SJCRH30 (cell line): ENCODE measurements at regions not wholly inside any gene's neighbourhood (a gene's known extent, or its start where the extent isn't known, plus 50 kb on each side); places are given as distances from the start of the nearest gene placed in this dataset.
A peak's percentile ranks its signal among the peaks of the same experiment; 100 is the strongest.

Experiments
- DNase-seq, 2 experiments: peaks; one replicate each; pipeline ENCODE4 v3.0.0-alpha.2; 2015 to 2020
- H3K27ac ChIP-seq: fragments of 250-450 bp; sonication (Bioruptor Pico); 2 replicates; pipeline ENCODE4 v1.5.1; 2020; ENCODE audit warnings: mild to moderate bottlenecking, moderate library complexity
- H3K27me3 ChIP-seq: fragments of 250-450 bp; sonication (Bioruptor Pico); 2 replicates; pipeline ENCODE4 v1.5.1; 2020; ENCODE audit warnings: mild to moderate bottlenecking, moderate library complexity
- H3K36me3 ChIP-seq: fragments of 250-450 bp; sonication (Bioruptor Pico); 2 replicates; pipeline ENCODE4 v1.5.1; 2020; ENCODE audit warnings: mild to moderate bottlenecking, moderate library complexity
- H3K4me1 ChIP-seq: fragments of 250-450 bp; sonication (Bioruptor Pico); 2 replicates; pipeline ENCODE4 v1.5.1; 2020; ENCODE audit warnings: mild to moderate bottlenecking, moderate library complexity
- H3K4me3 ChIP-seq: fragments of 250-450 bp; sonication (Bioruptor Pico); 2 replicates; pipeline ENCODE4 v1.5.1; 2020; ENCODE audit warnings: mild to moderate bottlenecking, moderate library complexity
- H3K9me3 ChIP-seq: fragments of 250-450 bp; sonication (Bioruptor Pico); replicated peaks from 2 replicates; pipeline ENCODE4 v1.5.1; 2020; ENCODE audit warnings: mild to moderate bottlenecking, moderate library complexity

DNA sequence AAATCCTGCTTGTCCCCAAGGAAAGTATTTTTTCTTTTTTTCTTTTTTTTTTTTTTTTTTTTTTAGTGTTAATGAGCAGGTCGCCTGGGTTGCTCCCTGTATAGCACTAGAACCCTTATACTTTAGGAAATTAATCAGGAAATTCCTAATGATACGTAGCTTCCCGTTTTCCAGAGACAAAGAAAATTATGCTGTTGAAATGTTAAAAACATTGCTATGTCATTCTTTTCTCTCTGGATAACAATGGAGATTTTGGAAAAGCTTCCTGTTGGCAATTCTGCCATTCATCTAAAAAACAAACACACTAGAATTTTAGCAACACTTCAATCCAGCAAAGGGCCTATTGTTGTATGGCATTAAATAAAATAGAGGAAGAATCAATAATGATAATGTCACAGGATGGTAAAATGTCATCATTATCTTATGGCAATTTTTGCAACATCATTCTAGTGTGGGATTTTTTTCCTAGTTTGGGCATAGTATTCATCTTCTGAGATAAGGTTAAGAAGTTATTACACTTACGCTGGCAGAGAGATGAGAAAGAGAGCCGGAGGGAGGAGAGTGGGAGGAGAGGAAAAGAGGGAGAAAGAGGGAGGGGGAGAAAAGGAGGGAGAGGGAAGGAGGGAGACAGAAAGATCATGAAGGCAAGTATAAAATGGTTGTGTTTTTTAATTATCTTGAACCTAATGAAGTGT lies 315.8 kb upstream of the PDE4D start:
- H3K27ac ChIP-seq = no peak overlapping the region
- H3K4me1 ChIP-seq = no peaks in the 10 kb centered on the region
- H3K27me3 ChIP-seq = no peaks in the 10 kb centered on the region
- no peaks in the 10 kb centered on the region for H3K9me3 ChIP-seq
- DNase-seq = no peak
- H3K36me3 ChIP-seq = no peaks in the 10 kb centered on the region
- no peak overlapping the region for H3K4me3 ChIP-seq

- DNase-seq = no peak
- H3K27me3 ChIP-seq = no peaks in the 10 kb centered on the region
- H3K4me1 ChIP-seq = no peaks in the 10 kb centered on the region
- no peaks in the 10 kb centered on the region for H3K9me3 ChIP-seq
- H3K36me3 ChIP-seq = no peaks in the 10 kb centered on the region
- H3K4me3 ChIP-seq = no peak overlapping the region
- no peak overlapping the region for H3K27ac ChIP-seq
Observed at GRCh38 chr5:60208716-60209115, 315.2 kb upstream of the PDE4D start.

- Histone ChIP-seq H3K9me3 (no peaks in the 10 kb centered on the region), H3K27me3 (no peaks in the 10 kb centered on the region), H3K4me1 (no peaks in the 10 kb centered on the region), H3K27ac (no peak overlapping the region), H3K36me3 (no peaks in the 10 kb centered on the region), H3K4me3 (no peak overlapping the region)
- DNase-seq = no peak
Observed at GRCh38 chr5:60207040-60207439, 313.5 kb upstream of the PDE4D start.

- H3K27ac ChIP-seq = no peak overlapping the region
- H3K4me3 ChIP-seq = no peak overlapping the region
- no peak for DNase-seq
- no peaks in the 10 kb centered on the region for H3K36me3 ChIP-seq
- no peaks in the 10 kb centered on the region for H3K4me1 ChIP-seq
- H3K9me3 ChIP-seq = no peaks in the 10 kb centered on the region
- no peaks in the 10 kb centered on the region for H3K27me3 ChIP-seq
Observed at GRCh38 chr5:60206234-60206633, 312.7 kb upstream of the PDE4D start.

GRCh38 chr5:60205071-60205470 lies 311.5 kb upstream of the PDE4D start:
- Histone ChIP-seq H3K4me1 (no peaks in the 10 kb centered on the region), H3K4me3 (no peak overlapping the region), H3K27me3 (no peaks in the 10 kb centered on the region), H3K9me3 (no peaks in the 10 kb centered on the region), H3K36me3 (no peaks in the 10 kb centered on the region), H3K27ac (no peak overlapping the region)
- peak in 1 of 2 experiments; percentile 30 for DNase-seq

DNA sequence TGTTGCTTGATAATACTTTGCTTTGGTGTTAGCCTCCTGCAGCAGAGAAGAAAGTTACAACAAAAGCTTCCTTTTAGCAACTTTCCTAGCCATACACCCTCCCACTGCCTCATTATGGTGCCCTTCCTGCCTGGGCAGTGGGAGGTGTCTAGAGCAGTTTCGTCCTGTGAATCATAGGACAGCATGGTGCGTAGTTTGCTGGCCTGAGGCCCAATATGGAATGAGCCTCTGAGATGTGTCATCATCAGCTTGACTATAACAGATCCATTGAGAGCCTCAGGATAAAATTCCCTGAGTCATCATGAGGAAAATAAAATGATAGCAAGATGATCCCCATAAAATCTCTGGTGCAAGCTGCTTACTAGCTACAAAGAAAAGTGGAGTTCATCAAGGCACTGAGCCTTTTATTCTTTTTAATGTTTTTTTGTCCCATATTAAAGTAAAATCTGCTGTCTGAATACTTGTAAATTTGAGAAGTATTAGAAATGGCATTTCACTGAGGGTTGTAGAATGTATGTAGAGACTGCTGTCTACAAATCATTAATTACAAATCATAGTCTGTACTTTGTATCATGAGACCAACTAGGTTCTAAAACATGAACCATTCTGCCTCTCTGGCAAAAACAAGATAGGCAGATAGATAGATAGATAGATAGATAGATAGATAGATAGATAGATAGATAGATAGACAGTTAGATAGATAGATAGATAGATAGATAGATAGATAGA lies 303.0 kb upstream of the PDE4D start:
- no peaks in the 10 kb centered on the region for H3K9me3 ChIP-seq
- H3K27me3 ChIP-seq = no peaks in the 10 kb centered on the region
- H3K27ac ChIP-seq = no peak overlapping the region
- no peaks in the 10 kb centered on the region for H3K36me3 ChIP-seq
- no peak overlapping the region for H3K4me3 ChIP-seq
- peak; percentile 49 to 62 for DNase-seq
- 0 out of 2 replicates have a peak, but pooled peaks cover 3% of the 10 kb centered on the region for H3K4me1 ChIP-seq

- H3K4me1 ChIP-seq = 0 out of 2 replicates have a peak, but pooled peaks cover 3% of the 10 kb centered on the region
- no peak overlapping the region for H3K4me3 ChIP-seq
- H3K36me3 ChIP-seq = no peaks in the 10 kb centered on the region
- H3K27me3 ChIP-seq = no peaks in the 10 kb centered on the region
- DNase-seq = no peak
- no peak overlapping the region for H3K27ac ChIP-seq
- no peaks in the 10 kb centered on the region for H3K9me3 ChIP-seq
Observed at GRCh38 chr5:60195551-60195950, 302.0 kb upstream of the PDE4D start.

GRCh38 chr5:60195083-60195482 lies 301.6 kb upstream of the PDE4D start:
- no peak for DNase-seq
- H3K27me3 ChIP-seq = no peaks in the 10 kb centered on the region
- H3K27ac ChIP-seq = no peak overlapping the region
- no peaks in the 10 kb centered on the region for H3K9me3 ChIP-seq
- H3K4me1 ChIP-seq = 0 out of 2 replicates have a peak, but pooled peaks cover 3% of the 10 kb centered on the region
- H3K36me3 ChIP-seq = no peaks in the 10 kb centered on the region
- no peak overlapping the region for H3K4me3 ChIP-seq

GRCh38 chr5:60185231-60186099 lies 291.9 kb upstream of the PDE4D start:
- Histone ChIP-seq H3K27ac (peak overlapping the region; percentile 58), H3K4me3 (no peak overlapping the region), H3K36me3 (no peaks in the 10 kb centered on the region), H3K27me3 (no peaks in the 10 kb centered on the region), H3K4me1 (peaks cover 20% of the 10 kb centered on the region), H3K9me3 (no peaks in the 10 kb centered on the region)
- peak in 1 of 2 experiments; percentile 22 for DNase-seq

- peak overlapping the region; percentile 58 for H3K27ac ChIP-seq
Observed at GRCh38 chr5:60184606-60185005, 291.1 kb upstream of the PDE4D start.

GRCh38 chr5:60183881-60184280 lies 290.4 kb upstream of the PDE4D start:
- Histone ChIP-seq H3K36me3 (no peaks in the 10 kb centered on the region), H3K27me3 (no peaks in the 10 kb centered on the region), H3K27ac (peak overlapping the region; percentile 58; the same call in 1 of the 2 replicates), H3K4me3 (no peak overlapping the region), H3K9me3 (no peaks in the 10 kb centered on the region), H3K4me1 (peaks cover 20% of the 10 kb centered on the region)
- DNase-seq = no peak

More at GRCh38 chr5:60184606-60185005, 291.1 kb upstream of the PDE4D start:
- peaks cover 20% of the 10 kb centered on the region for H3K4me1 ChIP-seq
- peak; percentile 52 to 89 for DNase-seq
- H3K9me3 ChIP-seq = no peaks in the 10 kb centered on the region
- H3K27me3 ChIP-seq = no peaks in the 10 kb centered on the region
- H3K36me3 ChIP-seq = no peaks in the 10 kb centered on the region
- H3K4me3 ChIP-seq = no peak overlapping the region

GRCh38 chr5:60178101-60178500 lies 284.6 kb upstream of the PDE4D start:
- peaks cover 21% of the 10 kb centered on the region for H3K4me1 ChIP-seq
- no peaks in the 10 kb centered on the region for H3K27me3 ChIP-seq
- H3K4me3 ChIP-seq = no peak overlapping the region
- no peaks in the 10 kb centered on the region for H3K36me3 ChIP-seq
- DNase-seq = peak in 1 of 2 experiments; percentile 40
- no peaks in the 10 kb centered on the region for H3K9me3 ChIP-seq
- H3K27ac ChIP-seq = peak overlapping the region; percentile 55

DNA sequence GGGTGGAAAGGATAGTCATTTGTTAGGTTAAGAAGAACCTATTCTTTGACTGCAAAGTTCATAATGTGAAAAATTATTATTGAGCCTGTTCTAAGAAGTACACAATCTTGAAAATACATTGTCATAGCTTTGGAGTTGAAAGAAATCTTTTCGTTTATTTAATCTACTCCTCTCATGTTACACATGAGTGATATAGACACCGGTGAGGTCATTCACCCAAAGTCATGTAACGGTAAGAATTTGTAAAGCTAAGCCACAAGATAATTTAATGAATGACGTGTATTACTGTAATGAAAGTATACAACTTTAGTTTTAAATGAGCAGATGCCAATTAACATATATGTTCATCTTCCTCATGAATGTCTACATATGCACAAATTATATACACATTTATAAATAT lies 284.1 kb upstream of the PDE4D start:
- H3K36me3 ChIP-seq = no peaks in the 10 kb centered on the region
- no peak overlapping the region for H3K4me3 ChIP-seq
- no peaks in the 10 kb centered on the region for H3K9me3 ChIP-seq
- peak overlapping the region; percentile 55 for H3K27ac ChIP-seq
- H3K4me1 ChIP-seq = peaks cover 24% of the 10 kb centered on the region
- no peaks in the 10 kb centered on the region for H3K27me3 ChIP-seq
- peak; percentile 23 to 61 for DNase-seq

DNA sequence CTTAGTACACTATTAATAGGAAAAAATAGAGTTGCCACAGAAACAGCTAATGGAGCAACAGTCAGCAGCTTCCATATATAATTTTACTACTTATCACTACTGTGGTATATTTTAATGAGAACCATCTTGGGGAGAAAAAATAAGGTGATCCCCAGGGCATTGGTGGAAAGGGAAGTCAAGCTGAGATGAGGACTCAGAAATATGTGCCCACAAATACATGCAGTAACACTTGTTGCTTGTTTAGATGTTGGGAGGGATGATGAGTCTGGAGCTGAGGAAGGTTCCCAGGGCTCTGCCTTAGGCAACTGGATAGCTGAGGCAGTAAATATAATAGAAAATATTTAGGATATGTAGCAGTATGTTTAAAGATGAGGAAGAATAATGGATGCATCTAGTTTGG lies 280.1 kb upstream of the PDE4D start:
- no peak overlapping the region for H3K4me3 ChIP-seq
- peaks cover 36% of the 10 kb centered on the region for H3K4me1 ChIP-seq
- H3K27ac ChIP-seq = no peak overlapping the region
- no peaks in the 10 kb centered on the region for H3K27me3 ChIP-seq
- no peak for DNase-seq
- no peaks in the 10 kb centered on the region for H3K36me3 ChIP-seq
- no peaks in the 10 kb centered on the region for H3K9me3 ChIP-seq

DNA sequence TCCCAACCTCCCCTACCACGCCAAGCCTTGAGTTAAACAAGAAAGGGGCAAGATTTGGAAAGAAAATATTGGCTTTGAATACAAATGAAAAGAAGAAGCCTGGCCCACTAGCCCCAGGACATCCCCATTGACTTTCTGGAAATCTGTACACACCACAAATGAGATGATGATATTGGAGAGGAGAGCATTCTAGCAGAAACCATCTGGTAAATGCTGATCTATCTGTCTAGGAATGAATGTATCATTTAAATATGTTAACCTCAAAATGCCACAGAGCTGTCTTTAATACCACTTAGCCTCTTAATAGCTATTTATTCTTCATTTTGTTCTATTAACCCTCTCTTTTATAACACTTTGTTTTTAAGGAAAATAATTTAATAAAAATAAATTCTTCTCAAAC lies 270.2 kb upstream of the PDE4D start:
- Histone ChIP-seq H3K27ac (peak overlapping the region; percentile 91), H3K4me1 (peaks cover 23% of the 10 kb centered on the region), H3K4me3 (no peak overlapping the region), H3K9me3 (peaks cover 6% of the 10 kb centered on the region), H3K27me3 (no peaks in the 10 kb centered on the region), H3K36me3 (no peaks in the 10 kb centered on the region)
- DNase-seq = peak; percentile 17 to 56
